ENCODE measurements at regions not wholly inside any gene's neighbourhood (a gene's known extent, or its start where the extent isn't known, plus 50 kb on each side); places are given as distances from the start of the nearest gene placed in this dataset.

- TF ChIP-seq POLR2AphosphoS5 (IDR thresholded peaks at IDR 0.05) (no peak), CTCF (IDR thresholded peaks at IDR 0.05) (no peak)
Observed at GRCh38 chr11:127531167-127531566, 530.6 kb upstream of the KIRREL3 start.
